ENCODE measurements at regions not wholly inside any gene's neighbourhood (a gene's known extent, or its start where the extent isn't known, plus 50 kb on each side); places are given as distances from the start of the nearest gene placed in this dataset.

GRCh38 chr18:39773646-39774045 lies 2181.4 kb upstream of the PIK3C3 start:
- no peaks in the 10 kb centered on the region for H3K27me3 Mint-ChIP-seq (ENCODE audit: insufficient read depth, unreplicated experiment)
- no peak for DNase-seq (ENCODE audit: unreplicated experiment)
- H3K4me1 Mint-ChIP-seq (ENCODE audit: insufficient read depth, unreplicated experiment), result peaks cover 21% of the 10 kb centered on the region
- H3K9me3 Mint-ChIP-seq (ENCODE audit: unreplicated experiment), result no peaks in the 10 kb centered on the region
- H3K36me3 Mint-ChIP-seq (ENCODE audit: insufficient read depth, unreplicated experiment), result no peaks in the 10 kb centered on the region
- intact Hi-C loops (cut with micrococcal nuclease), result no loop called here
- H3K4me3 Mint-ChIP-seq (ENCODE audit: unreplicated experiment), result no peak overlapping the region
- no peak overlapping the region for H3K27ac Mint-ChIP-seq (ENCODE audit: low read depth, unreplicated experiment)
- ChIA-PET CTCF (no interaction called here), POLR2A (interaction anchor here (0.6 kb wide), 1 partner anchor 46 kb away, joined by 3 read pairs; no protein-coding TSS in a partner anchor)
- BruUV-seq (replicated peaks), result no TSS peak
- no peak for TF ChIP-seq CTCF (IDR thresholded peaks at IDR 0.05; ENCODE audit: unreplicated experiment)

- H3K27ac Mint-ChIP-seq (ENCODE audit: low read depth, unreplicated experiment), result no peak overlapping the region
- TF ChIP-seq CTCF (IDR thresholded peaks at IDR 0.05; ENCODE audit: unreplicated experiment), result no peak
- BruUV-seq (replicated peaks), result no TSS peak
- no peaks in the 10 kb centered on the region for H3K27me3 Mint-ChIP-seq (ENCODE audit: insufficient read depth, unreplicated experiment)
- peaks cover 21% of the 10 kb centered on the region for H3K4me1 Mint-ChIP-seq (ENCODE audit: insufficient read depth, unreplicated experiment)
- CTCF ChIA-PET, result no interaction called here
- H3K4me3 Mint-ChIP-seq (ENCODE audit: unreplicated experiment), result no peak overlapping the region
- POLR2A ChIA-PET, result interaction anchor here (0.6 to 0.7 kb wide), 3 partner anchors 15 to 180 kb away, joined by 3 read pairs; no protein-coding TSS in a partner anchor
- intact Hi-C loops (cut with micrococcal nuclease), result no loop called here
- H3K36me3 Mint-ChIP-seq (ENCODE audit: insufficient read depth, unreplicated experiment), result no peaks in the 10 kb centered on the region
- H3K9me3 Mint-ChIP-seq (ENCODE audit: unreplicated experiment), result no peaks in the 10 kb centered on the region
- no peak for DNase-seq (ENCODE audit: unreplicated experiment)
Observed at GRCh38 chr18:39772155-39772919, 2182.7 kb upstream of the PIK3C3 start.

- no peak for TF ChIP-seq CTCF (IDR thresholded peaks at IDR 0.05; ENCODE audit: unreplicated experiment)
- intact Hi-C loops (cut with micrococcal nuclease), result no loop called here
- CTCF ChIA-PET, result interaction anchor here (0.6 kb wide), 1 partner anchor 44 kb away, joined by 4 read pairs; no protein-coding TSS in a partner anchor
Observed at GRCh38 chr18:39770399-39770798, 2184.6 kb upstream of the PIK3C3 start.

GRCh38 chr18:39764873-39765272 lies 2190.2 kb upstream of the PIK3C3 start:
- BruUV-seq (replicated peaks), result no TSS peak

More at GRCh38 chr18:39770399-39770798, 2184.6 kb upstream of the PIK3C3 start:
- no peaks in the 10 kb centered on the region for H3K27me3 Mint-ChIP-seq (ENCODE audit: insufficient read depth, unreplicated experiment)
- POLR2A ChIA-PET, result interaction anchor here (0.7 to 1.2 kb wide), 2 partner anchors 8 to 12 kb away, joined by 3 read pairs; no protein-coding TSS in a partner anchor
- H3K4me1 Mint-ChIP-seq (ENCODE audit: insufficient read depth, unreplicated experiment), result peaks cover 23% of the 10 kb centered on the region
- no peak overlapping the region for H3K4me3 Mint-ChIP-seq (ENCODE audit: unreplicated experiment)
- no peak for DNase-seq (ENCODE audit: unreplicated experiment)
- H3K36me3 Mint-ChIP-seq (ENCODE audit: insufficient read depth, unreplicated experiment), result no peaks in the 10 kb centered on the region
- no TSS peak for BruUV-seq (replicated peaks)
- no peaks in the 10 kb centered on the region for H3K9me3 Mint-ChIP-seq (ENCODE audit: unreplicated experiment)
- peak overlapping the region; percentile 4 for H3K27ac Mint-ChIP-seq (ENCODE audit: low read depth, unreplicated experiment)

More at GRCh38 chr18:39764873-39765272, 2190.2 kb upstream of the PIK3C3 start:
- ChIA-PET POLR2A (interaction anchor here (0.6 to 1.3 kb wide), 2 partner anchors 23 to 92 kb away, joined by 3 read pairs; no protein-coding TSS in a partner anchor), CTCF (no interaction called here)
- Mint-ChIP-seq H3K27ac (ENCODE audit: low read depth, unreplicated experiment) (no peak overlapping the region), H3K4me1 (ENCODE audit: insufficient read depth, unreplicated experiment) (peaks cover 23% of the 10 kb centered on the region), H3K4me3 (ENCODE audit: unreplicated experiment) (no peak overlapping the region), H3K27me3 (ENCODE audit: insufficient read depth, unreplicated experiment) (no peaks in the 10 kb centered on the region), H3K36me3 (ENCODE audit: insufficient read depth, unreplicated experiment) (peaks cover 4% of the 10 kb centered on the region), H3K9me3 (ENCODE audit: unreplicated experiment) (no peaks in the 10 kb centered on the region)
- no peak for DNase-seq (ENCODE audit: unreplicated experiment)
- intact Hi-C loops (cut with micrococcal nuclease), result no loop called here
- no peak for TF ChIP-seq CTCF (IDR thresholded peaks at IDR 0.05; ENCODE audit: unreplicated experiment)

Measured in MCF 10A (cell line).